C1 segment of cervical spinal cord (tissue), 14 donors: ENCODE measurements at regions not wholly inside any gene's neighbourhood (a gene's known extent, or its start where the extent isn't known, plus 50 kb on each side); places are given as distances from the start of the nearest gene placed in this dataset.
"Not testable (repeated sequence)": the region's sequence is repeated elsewhere in the genome, so short reads cannot be mapped to it uniquely, and the experiment has no call there.

Experiments
- DNase-seq, 14 donors: peaks; one replicate each; lab custom pipeline; 2025; lab: John Stamatoyannopoulos, UW

GRCh38 chr7:37545619-37546534, 97.2 kb upstream of the ELMO1 start:
- no peak for DNase-seq

GRCh38 chr7:37546677-37547076, 98.0 kb upstream of the ELMO1 start:
- no peak for DNase-seq

GRCh38 chr7:37549076-37549931, 100.6 kb upstream of the ELMO1 start:
- no peak for DNase-seq

- no peak for DNase-seq
These were observed 101.8 kb upstream of the ELMO1 start for GRCh38 chr7:37550426-37550825.

GRCh38 chr7:37550872-37551271, 102.2 kb upstream of the ELMO1 start:
- no peak for DNase-seq

GRCh38 chr7:37552030-37552429, 103.4 kb upstream of the ELMO1 start:
- no peak for DNase-seq

GRCh38 chr7:37552439-37552838, 103.8 kb upstream of the ELMO1 start:
- not testable (repeated sequence) for DNase-seq

GRCh38 chr7:37555528-37555927, 106.9 kb upstream of the ELMO1 start:
- no peak for DNase-seq

- DNase-seq: no peak
These were observed 109.0 kb upstream of the ELMO1 start for GRCh38 chr7:37557571-37558209.

- DNase-seq: no peak
These were observed 109.8 kb upstream of the ELMO1 start for GRCh38 chr7:37558320-37559096.

GRCh38 chr7:37570145-37570544, 113.4 kb upstream of the GPR141 start:
- no peak for DNase-seq

- DNase-seq: no peak
These were observed 111.8 kb upstream of the GPR141 start for GRCh38 chr7:37571806-37572205.

- DNase-seq: no peak
These were observed 106.2 kb upstream of the GPR141 start for GRCh38 chr7:37577412-37577811.

- DNase-seq: no peak
These were observed 105.7 kb upstream of the GPR141 start for GRCh38 chr7:37577901-37578300.

- no peak for DNase-seq
These were observed 105.2 kb upstream of the GPR141 start for GRCh38 chr7:37578350-37578749.

GRCh38 chr7:37580376-37580775, 103.2 kb upstream of the GPR141 start:
- no peak for DNase-seq

- DNase-seq: not testable (repeated sequence)
These were observed 98.7 kb upstream of the GPR141 start for GRCh38 chr7:37584651-37585463.

GRCh38 chr7:37590824-37591223, 92.7 kb upstream of the GPR141 start:
- no peak for DNase-seq

- no peak for DNase-seq
These were observed 91.2 kb upstream of the GPR141 start for GRCh38 chr7:37592366-37592765.

- no peak for DNase-seq
These were observed 89.0 kb upstream of the GPR141 start for GRCh38 chr7:37594602-37595001.
